ENCODE measurements at regions not wholly inside any gene's neighbourhood (a gene's known extent, or its start where the extent isn't known, plus 50 kb on each side); places are given as distances from the start of the nearest gene placed in this dataset.

- no peak for TF ChIP-seq CTCF (IDR thresholded peaks at IDR 0.05)
Measured at GRCh38 chr1:87804128-87804527, 475.4 kb downstream of the LMO4 start.

GRCh38 chr1:87805666-87806378, 477.1 kb downstream of the LMO4 start:
- TF ChIP-seq CTCF (IDR thresholded peaks at IDR 0.05), result no peak
- Histone ChIP-seq H3K27me3 (ENCODE audit: insufficient read depth in 3 of 3, low read length in 2 of 3) (no peaks in the 10 kb centered on the region), H3K4me1 (no peaks in the 10 kb centered on the region), H3K27ac (no peak overlapping the region), H3K36me3 (ENCODE audit: insufficient read depth in 1 of 2, low read depth in 1 of 2) (no peaks in the 10 kb centered on the region), H3K4me3 (no peak overlapping the region), H3K9me3 (no peaks in the 10 kb centered on the region)
- intact Hi-C loops (cut with DNase I), result no loop called here
- WGBS, 3 donors, result 31 to 40% (median 31%) methylated on average over 14 of the region's 14 CpGs
- ATAC-seq, result no peak
- DNase-seq, result no peak

More at GRCh38 chr1:87804128-87804527, 475.4 kb downstream of the LMO4 start:
- no peak for DNase-seq
- 93 to 96% (median 96%) methylated on average over 2 of the region's 2 CpGs for WGBS, 3 donors
- Histone ChIP-seq H3K4me1 (no peaks in the 10 kb centered on the region), H3K27me3 (ENCODE audit: insufficient read depth in 3 of 3, low read length in 2 of 3) (no peaks in the 10 kb centered on the region), H3K4me3 (no peak overlapping the region), H3K9me3 (no peaks in the 10 kb centered on the region), H3K27ac (no peak overlapping the region), H3K36me3 (ENCODE audit: insufficient read depth in 1 of 2, low read depth in 1 of 2) (no peaks in the 10 kb centered on the region)
- ATAC-seq, result no peak
- intact Hi-C loops (cut with DNase I), result no loop called here

- no peaks in the 10 kb centered on the region for H3K9me3 ChIP-seq
- ATAC-seq, result no peak
- no peak for DNase-seq
- intact Hi-C loops (cut with DNase I), result no loop called here
- H3K4me3 ChIP-seq, result no peak overlapping the region
- TF ChIP-seq CTCF (IDR thresholded peaks at IDR 0.05), result no peak
- H3K27me3 ChIP-seq (ENCODE audit: insufficient read depth in 3 of 3, low read length in 2 of 3), result no peaks in the 10 kb centered on the region
- no peak overlapping the region for H3K27ac ChIP-seq
- H3K36me3 ChIP-seq (ENCODE audit: insufficient read depth in 1 of 2, low read depth in 1 of 2), result no peaks in the 10 kb centered on the region
- H3K4me1 ChIP-seq, result no peaks in the 10 kb centered on the region
- WGBS, 3 donors, result 63 to 68% (median 68%) methylated on average over 6 of the region's 6 CpGs
Measured at GRCh38 chr1:87806379-87807094, 477.9 kb downstream of the LMO4 start.

- intact Hi-C loops (cut with DNase I), result no loop called here
- ATAC-seq, result no peak
- Histone ChIP-seq H3K4me3 (no peak overlapping the region), H3K4me1 (peaks cover 4% of the 10 kb centered on the region), H3K27ac (no peak overlapping the region), H3K9me3 (no peaks in the 10 kb centered on the region), H3K36me3 (ENCODE audit: insufficient read depth in 1 of 2, low read depth in 1 of 2) (no peaks in the 10 kb centered on the region), H3K27me3 (ENCODE audit: insufficient read depth in 3 of 3, low read length in 2 of 3) (no peaks in the 10 kb centered on the region)
- WGBS, 3 donors, result 60 to 72% (median 70%) methylated on average over 1 of the region's 1 CpG
- no peak for TF ChIP-seq CTCF (IDR thresholded peaks at IDR 0.05)
- no peak for DNase-seq
Measured at GRCh38 chr1:87810166-87810565, 481.5 kb downstream of the LMO4 start.
